GM12892 (cell line): ENCODE measurements at regions not wholly inside any gene's neighbourhood (a gene's known extent, or its start where the extent isn't known, plus 50 kb on each side); places are given as distances from the start of the nearest gene placed in this dataset.

Source experiments
- POLR2A ChIP-seq: IDR thresholded peaks from 2 replicates; pipeline ENCODE4 v1.6.1; 2011; ENCODE audit warnings: low read depth, low read length, control low read depth
- POLR2AphosphoS5 ChIP-seq: IDR thresholded peaks from 2 replicates; pipeline ENCODE4 v1.6.1; 2011; ENCODE audit warnings: low read depth, low read length, control low read depth
- TAF1 ChIP-seq: IDR thresholded peaks from 2 replicates; pipeline ENCODE4 v1.6.1; 2011; ENCODE audit warnings: low read depth, mild to moderate bottlenecking, control low read depth, low read length, borderline replicate concordance

- TF ChIP-seq POLR2A, result no peak
- no peak for TF ChIP-seq POLR2AphosphoS5
- TF ChIP-seq TAF1, result no peak
Observed at GRCh38 chr17:14514973-14515372, 214.1 kb downstream of the HS3ST3B1 start.
